HS-5 (cell line): ENCODE measurements at regions not wholly inside any gene's neighbourhood (a gene's known extent, or its start where the extent isn't known, plus 50 kb on each side); places are given as distances from the start of the nearest gene placed in this dataset.

ENCODE experiments used
- DNase-seq: peaks from one replicate; pipeline ENCODE4 v3.0.0-alpha.2; 2012; ENCODE audit warnings: low read depth

DNA sequence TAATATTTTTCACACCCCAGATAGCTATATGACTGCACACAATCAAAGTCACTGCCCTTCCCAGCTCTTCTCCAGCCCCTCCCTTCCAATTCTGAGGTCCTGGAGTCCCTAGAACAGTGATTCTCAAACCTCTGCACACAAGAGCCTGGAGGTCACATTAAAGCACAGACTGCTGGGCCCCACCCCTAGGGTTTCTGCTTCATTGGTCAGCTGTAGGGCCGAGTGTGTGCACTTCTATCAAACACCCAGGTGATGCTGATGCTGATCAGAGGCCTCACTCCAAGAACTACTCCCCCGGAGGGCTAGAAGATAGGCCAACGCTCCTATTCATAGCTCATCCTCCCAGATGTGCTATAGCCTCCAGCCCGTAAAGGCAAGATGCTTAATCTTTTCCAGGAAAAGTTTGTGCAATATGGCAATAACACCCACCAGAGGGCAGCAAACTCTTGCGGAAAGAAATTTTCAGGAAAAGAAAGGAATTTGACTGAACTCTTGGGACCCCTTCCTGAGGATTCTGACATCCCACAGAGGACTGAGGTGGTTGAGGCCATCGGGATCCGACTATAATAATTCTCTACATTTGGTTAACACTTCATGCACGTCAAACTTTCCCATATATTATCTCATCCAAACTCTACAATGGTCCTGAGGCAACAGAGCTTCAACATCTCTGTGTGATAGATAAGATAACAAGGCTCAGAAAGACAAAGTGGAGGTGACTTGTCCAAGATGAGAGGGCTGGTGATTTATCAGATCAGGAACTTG lies 194.2 kb upstream of the PKDCC start:
- peak; percentile 53 for DNase-seq

- no peak for DNase-seq
Observed at GRCh38 chr2:41854227-41854626, 193.6 kb upstream of the PKDCC start.

- DNase-seq = no peak
Observed at GRCh38 chr2:41856946-41857345, 190.9 kb upstream of the PKDCC start.

DNA sequence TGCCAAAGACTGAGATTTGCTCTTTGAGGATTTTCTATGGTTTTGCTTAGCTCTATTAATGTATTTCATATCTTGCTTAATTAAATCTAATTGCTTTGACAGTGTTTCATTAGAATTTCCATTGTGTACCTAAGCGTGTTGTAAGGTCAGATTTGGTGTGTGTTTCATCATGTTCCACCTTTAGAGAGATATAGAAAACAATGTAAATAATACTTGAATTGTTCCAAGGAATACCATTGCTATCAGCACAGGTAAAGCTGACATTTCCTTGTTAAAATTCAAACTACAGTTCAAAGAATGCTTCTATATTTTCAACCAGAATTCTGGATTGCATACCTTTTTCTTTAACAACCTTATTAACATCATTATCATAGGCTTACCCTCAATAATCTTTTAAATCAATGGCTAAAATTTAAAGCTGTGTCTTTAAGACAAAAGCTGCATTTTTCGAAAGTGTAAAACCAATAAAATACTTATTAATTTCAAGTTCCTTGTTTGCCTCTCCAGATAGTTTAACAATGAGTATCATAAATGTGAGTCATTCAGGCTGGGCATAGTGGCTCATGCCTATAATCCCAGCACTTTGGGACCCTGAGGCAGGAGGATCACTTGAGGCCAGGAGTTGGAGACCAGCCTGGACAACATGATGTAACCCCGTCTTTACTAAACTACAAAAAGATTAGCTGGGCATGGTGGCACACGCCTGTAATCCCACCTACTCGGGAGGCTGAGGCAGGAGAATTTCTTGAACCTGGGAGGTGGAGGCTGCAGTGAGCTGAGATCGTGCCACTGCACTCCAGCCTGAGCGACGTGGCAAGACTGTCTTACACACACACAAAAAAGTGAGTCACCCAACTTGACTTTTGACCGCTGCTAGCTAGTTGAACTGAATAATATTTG lies 188.0 kb upstream of the PKDCC start:
- peak; percentile 54 for DNase-seq

GRCh38 chr2:41863062-41863461 lies 184.8 kb upstream of the PKDCC start:
- no peak for DNase-seq

DNA sequence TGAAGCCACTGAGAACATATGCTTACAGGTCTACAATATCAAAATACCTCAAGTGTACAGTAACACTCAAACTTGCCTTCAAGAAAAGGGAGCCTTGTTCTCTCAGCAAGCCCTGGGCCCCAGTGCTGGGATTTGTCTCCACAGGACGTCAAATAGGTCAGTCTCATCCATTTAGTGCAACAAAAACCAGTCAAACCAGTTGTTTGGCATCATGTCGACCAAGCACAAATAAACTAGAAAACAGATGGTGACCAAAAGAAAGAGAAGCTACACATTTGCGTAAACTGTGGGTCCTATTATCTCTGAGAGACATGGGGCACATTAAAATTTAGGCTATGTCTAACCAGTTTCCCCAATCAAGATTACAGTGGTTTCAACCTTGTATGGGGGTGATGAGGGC lies 182.6 kb upstream of the PKDCC start:
- DNase-seq = no peak

DNA sequence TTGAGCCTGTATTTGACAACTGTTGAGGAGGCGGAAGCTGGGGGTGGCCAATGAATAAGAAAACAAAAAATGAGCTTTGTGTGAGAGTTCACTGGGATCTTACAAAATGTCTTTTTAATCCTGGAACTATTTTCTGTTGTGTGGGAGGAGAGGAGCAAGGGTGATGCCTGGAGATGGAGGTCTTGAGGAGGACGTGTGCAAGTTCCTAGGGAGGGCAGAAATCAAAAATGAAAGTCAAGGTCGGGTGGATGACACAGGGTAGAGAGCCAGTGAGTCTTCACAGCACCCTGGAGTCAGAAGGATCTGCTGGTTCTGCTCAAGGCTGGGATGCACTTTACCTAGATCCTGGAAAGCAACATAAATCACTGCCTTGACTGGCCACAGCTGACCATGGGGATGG lies 180.3 kb upstream of the PKDCC start:
- no peak for DNase-seq

GRCh38 chr2:41869542-41870264 lies 178.1 kb upstream of the PKDCC start:
- DNase-seq = no peak

DNA sequence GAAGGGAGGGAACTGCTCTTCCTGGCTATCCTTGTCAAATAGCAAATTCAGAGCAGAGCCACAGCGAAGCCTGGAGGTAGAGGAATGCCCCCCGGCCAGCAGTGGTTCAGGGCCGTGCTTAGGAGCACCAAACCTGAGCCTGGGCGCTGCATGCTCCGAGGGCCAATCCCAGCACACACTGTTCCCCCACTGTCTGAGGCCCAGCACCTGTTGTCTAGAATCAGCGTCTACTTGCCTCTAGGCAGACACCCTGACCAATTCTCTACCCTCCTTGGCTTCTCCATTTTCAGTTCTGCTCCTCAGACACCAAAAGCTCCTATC lies 177.6 kb upstream of the PKDCC start:
- DNase-seq = no peak

- DNase-seq = no peak
Observed at GRCh38 chr2:41871080-41871479, 176.7 kb upstream of the PKDCC start.

GRCh38 chr2:41872646-41873045 lies 175.2 kb upstream of the PKDCC start:
- peak; percentile 28 for DNase-seq

DNA sequence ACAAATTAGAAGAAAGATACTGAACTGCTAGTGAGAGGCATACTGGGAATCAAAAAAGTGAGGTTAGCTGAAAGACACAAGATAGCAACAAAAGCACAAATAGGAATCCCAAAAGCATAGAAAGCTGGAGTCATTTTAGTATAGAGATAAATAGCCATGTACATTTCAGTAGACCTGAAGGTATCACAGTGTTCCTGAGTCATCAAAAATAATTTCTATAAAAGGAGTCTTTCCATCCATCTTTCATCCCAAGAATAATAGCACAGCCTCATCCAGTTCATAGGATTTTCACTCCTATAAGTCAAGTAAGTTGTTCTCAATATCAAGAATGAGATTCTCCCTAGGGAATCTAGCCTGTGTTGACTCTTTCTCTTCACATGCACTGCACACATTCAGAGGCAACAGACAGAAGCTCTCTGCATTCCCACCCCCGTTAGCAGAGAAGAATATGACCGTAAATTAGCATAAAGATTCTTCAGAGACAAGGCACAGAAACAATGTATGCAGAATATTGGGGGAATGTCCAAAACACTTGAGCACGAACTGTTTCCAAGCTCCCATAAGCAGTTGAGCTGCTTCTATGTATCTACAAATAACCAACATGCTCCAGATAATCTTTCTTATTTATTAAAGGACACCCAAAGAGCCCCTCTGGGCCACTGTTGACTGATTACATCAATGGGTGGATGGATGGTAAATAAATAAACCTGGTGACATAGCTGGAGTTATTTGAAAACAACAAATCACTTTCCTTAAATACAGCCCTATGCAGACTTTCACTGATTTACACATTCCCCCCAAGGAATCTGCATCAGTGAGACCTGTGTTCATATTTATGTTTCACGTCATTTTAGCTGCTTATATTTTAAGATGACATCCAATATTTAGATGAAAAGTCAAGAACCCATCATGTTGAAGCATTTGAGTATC lies 174.5 kb upstream of the PKDCC start:
- DNase-seq = no peak

GRCh38 chr2:41877114-41877678 lies 170.6 kb upstream of the PKDCC start:
- no peak for DNase-seq

GRCh38 chr2:41878056-41878455 lies 169.8 kb upstream of the PKDCC start:
- DNase-seq = no peak

DNA sequence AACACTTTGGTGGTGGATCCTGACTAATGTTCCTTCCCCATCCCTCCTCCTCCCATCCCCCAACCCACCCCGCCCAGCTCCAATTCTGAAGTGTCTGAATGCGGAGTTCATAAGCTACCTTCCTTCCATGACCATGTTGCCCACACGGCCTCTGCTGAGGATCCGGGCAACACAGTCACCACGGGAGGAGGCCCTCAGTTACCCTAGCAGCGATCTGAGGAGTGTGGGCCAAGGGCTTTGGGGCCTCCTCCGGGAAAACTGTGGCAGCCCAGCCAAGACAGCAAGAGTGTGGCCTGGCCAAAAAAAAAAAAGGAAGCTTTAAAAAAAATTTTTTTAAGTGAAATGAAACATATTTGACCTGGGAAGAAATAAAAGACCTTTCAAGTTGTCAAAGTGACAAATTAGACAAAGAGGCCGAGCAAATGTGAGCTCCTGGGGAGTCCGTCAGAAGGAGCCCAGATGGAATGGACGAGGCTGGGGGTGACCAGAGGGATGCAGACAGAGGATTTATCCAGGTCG lies 169.0 kb upstream of the PKDCC start:
- DNase-seq = no peak

- DNase-seq = no peak
Observed at GRCh38 chr2:41879235-41879916, 168.4 kb upstream of the PKDCC start.

DNA sequence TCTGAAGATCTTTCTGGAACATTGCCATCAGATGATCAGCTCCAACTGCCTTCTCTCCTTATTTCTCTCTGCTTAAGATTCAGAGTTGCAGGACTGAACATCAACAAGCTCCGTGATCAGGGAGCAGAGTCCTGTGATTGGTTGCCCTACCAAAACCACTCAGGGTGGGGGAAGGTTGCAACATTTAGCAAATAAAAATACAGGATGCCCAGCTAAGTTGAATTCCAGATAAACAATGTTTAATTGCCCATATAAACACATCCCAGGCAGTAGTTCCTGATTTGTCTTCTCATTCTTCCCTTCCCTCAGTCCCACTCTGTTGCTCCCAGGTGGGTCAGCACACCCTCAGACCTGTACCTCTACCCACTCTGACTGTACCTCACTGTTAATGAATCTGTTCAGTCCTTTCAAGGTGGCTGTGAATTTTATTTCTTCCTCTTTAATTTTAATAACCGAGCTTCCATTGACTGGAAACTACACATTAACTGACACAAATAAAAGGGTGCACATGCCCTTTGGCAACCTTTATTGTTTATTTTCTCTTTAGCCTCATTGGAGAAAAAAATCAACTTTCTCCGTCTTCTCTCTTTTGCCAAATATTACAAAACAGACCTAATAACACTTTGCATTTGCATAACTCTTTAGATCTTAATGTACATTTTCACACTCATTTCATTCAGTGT lies 167.1 kb upstream of the PKDCC start:
- DNase-seq = no peak

- DNase-seq = no peak
Observed at GRCh38 chr2:41881249-41881648, 166.6 kb upstream of the PKDCC start.

- no peak for DNase-seq
Observed at GRCh38 chr2:41884718-41885117, 163.1 kb upstream of the PKDCC start.

GRCh38 chr2:41886145-41886664 lies 161.6 kb upstream of the PKDCC start:
- no peak for DNase-seq
